HG03520 (cell line): ENCODE measurements at regions not wholly inside any gene's neighbourhood (a gene's known extent, or its start where the extent isn't known, plus 50 kb on each side); places are given as distances from the start of the nearest gene placed in this dataset.

Source experiments
- ATAC-seq: cut with Tn5 transposase; IDR thresholded peaks from one replicate; pipeline ENCODE4 v1.9.1; 2021; ENCODE audit warnings: mild to moderate bottlenecking, moderate library complexity; ENCODE audit not compliant: unreplicated experiment

DNA sequence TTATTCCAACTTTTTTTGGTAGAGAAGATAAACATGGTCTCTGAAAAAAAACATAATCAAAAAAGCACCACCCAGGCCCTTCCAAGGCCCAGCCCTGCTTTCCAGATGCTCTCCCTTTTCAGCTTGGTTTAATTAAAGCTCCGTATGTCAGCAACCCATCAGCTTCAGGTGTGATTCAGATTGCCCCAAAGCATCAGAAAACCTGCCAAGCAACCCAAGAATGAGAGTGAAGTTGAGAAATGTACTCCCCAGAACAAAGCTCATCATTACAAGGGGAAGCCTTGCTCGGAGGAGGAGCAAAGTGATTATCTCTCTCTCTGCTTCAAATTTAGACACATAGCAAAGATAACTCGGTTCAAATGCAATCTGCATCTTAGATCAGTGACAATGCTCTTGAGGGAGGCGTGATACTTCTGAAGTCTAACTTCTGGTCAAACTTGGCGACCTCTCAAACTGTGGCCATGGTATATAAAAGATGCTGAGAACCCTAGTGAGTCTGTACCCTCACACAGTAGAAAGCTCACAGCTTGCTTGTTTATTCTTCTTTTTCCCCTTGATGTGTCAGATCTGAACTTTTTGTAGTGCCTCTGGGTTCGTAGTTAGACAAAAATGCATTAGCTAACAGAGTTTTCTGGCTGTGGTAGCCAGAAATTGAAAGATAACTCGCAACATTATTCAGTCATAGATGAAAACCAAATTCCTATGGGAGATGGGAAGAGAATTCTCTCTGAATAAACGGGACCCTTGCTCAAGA lies 63.3 kb upstream of the ZC3H11B start:
- no peak for ATAC-seq

DNA sequence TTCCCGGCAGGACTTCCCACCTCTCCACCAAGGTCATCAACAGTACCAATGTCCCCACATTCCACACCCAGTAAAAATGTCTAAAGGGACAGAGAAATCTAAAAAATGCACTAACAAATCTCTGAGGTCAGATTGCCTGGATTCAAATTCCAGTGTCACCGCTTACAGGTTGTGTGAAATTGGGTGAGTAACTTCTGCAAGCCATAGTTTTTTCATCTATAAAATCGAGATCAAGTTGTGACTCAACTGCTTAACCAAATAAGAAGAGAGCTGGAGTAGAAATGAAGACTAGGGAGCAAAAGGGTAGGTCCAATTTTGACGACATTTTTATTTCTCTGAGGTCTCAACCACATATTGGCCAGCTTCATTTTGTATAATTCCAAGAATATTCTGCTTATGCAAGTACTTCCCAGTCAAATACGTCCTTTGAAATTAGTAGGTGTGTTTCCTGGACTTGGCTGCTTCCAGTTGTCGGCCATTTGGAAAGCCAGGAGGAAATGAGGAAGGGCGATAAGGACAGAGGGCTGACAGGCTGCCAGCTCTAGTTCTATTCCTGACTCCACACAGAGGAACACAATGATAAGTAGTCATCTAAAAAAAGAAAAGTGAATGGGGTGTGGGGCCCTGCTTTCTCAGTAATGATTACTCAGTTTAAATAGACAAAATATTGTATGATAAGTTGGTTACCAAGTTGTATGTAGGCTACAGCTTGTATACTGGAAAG lies 57.7 kb upstream of the ZC3H11B start:
- ATAC-seq, result no peak

DNA sequence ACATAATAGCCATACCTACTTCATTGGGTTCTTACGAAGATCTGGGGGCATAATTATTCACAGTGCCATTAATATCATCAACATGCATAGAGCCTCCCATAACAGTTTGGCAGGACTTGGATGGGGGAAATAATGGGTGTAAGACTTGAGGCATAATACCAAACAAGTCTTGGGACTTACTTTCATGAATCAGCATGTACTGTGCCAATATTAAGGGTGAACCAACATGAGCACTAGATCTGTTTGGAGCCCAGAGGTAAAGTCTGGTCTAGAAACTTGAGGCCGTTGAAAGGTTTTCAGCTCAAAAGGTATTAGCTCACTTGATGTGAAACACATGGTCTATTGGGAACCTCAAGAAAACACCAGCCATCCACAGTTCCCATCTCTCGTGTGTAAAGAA lies 56.7 kb upstream of the ZC3H11B start:
- no peak for ATAC-seq

DNA sequence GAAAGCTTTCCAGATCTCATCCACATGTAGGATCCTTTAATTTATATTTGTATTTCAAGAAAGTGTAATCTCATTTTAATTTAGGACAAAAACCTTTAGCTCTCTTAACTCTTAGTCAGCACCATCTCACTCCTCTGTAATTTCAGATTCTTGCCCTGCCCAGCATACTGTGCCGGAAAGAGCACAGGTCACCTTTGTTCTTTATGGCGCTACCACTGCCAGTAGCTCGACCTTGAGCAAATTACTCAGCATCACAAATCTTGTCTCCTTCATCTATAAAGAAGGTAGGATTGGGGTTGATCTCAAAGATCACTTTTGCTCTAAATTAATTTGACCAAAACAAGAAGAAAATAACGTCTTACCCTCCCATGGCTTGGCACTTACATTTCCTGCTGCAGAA lies 56.1 kb upstream of the ZC3H11B start:
- no peak for ATAC-seq

DNA sequence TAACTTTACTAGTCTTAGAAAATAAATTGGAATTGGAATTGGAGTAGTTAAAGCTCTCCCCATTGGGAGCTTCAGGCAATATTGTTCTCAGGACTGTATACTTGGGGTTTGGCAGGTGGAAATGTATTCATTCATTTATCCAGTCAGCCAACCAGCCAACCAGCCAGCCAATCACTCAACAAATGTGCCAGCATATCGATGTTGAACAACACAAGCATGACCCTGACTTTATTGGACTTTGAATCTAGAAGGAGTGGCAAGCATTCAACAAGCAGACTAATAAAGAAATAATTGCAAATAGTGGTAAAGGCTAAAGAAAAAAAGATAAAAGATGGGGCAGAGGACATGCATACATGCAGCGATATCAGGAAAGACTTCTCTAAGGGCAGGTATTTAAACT lies 55.5 kb upstream of the ZC3H11B start:
- no peak for ATAC-seq

DNA sequence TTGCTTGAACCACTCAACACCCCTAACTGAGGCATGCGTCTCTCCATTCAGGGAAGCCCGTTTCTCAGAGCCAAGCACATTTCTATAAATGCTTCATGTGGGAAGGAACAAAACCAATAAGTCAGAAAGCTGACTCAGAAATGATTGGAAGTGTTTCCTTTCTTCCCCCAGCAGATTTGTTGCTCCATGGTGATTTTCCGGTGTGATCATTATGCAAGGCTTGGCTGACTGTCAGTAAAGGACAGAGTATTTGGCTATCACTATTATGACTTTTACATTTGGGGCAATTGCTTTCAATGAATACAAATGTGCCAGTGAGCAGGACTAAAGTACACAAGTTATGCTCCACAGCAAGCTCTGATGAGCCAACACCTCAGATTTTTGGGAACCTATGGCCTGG lies 53.3 kb upstream of the ZC3H11B start:
- ATAC-seq, result no peak

DNA sequence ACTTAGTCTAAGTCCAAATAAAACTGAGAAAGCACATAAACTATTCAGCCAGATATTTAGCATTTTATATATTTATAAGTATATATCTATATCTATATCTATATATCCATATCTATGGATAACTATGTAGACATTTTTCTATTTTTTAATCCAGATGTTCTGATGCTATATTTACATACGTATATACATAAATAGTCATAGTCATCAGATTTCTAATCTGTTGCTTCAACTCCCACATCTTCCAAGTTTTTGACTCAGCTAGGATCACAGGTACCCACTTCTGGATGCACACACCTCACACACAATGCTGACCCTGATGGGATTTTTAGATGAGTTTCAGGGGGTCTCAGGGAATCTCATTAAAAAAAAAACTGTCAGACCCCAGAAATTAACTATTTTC lies 52.2 kb upstream of the ZC3H11B start:
- ATAC-seq, result no peak

DNA sequence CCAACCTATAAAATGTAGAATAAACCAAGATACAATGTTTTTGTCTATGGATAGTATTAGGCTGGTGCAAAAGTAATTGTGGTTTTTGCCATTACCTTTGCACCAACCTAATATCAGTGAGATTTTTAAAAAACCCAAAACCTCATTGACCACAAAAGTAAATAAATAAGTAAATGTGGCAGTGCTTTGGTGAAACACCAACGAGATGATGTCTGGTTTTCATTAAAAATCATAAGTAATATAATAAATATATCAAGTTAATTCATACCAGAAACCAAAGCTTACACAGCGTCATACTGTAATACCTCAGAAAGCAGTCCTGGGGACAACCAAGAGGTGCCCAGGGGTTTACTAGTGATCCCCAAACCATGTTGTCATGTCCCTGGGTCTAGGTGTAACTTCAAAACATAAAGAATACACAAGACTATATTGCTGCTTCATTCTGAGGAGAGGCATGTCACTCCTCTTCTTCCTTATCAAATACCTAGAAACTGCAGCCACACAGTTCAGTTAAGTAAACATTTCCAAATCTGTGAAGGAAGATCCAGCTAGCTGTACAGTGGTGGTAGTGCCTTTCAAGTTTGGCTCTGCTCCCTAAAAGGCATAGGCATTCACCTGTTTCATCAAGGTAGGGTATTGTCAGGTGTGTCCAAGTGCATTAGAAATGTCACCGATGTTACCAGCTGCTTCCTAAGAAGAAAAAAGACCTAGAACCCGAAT lies 51.6 kb upstream of the ZC3H11B start:
- no peak for ATAC-seq
